ENCODE measurements at regions not wholly inside any gene's neighbourhood (a gene's known extent, or its start where the extent isn't known, plus 50 kb on each side); places are given as distances from the start of the nearest gene placed in this dataset.
"Not testable (repeated sequence)": the region's sequence is repeated elsewhere in the genome, so short reads cannot be mapped to it uniquely, and the experiment has no call there.

- no peak for DNase-seq
Measured at GRCh38 chr2:236835307-236836024, 250.2 kb upstream of the COPS8 start.

DNA sequence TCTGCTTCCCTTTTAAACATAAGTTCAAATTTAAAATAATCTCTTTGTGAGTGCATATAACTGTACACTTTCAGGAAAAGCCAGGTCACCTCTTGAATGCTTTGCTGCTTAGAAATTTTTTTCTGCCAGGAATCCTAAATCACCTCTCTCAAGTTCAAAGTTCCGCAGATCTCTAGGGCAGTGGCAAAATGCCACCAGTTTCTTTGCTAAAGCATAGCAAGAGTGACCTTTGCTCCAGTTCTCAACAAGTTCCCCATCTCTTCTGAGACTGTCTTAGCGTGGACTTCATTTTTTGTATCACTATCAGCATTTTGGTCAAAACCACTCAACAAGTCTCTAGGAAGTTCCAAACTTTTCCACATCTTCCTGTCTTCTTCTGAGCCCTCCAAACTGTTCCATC, 249.7 kb upstream of the COPS8 start:
- DNase-seq, result not testable (repeated sequence)

- DNase-seq, result no peak
Measured at GRCh38 chr2:236840215-236840614, 245.5 kb upstream of the COPS8 start.

DNA sequence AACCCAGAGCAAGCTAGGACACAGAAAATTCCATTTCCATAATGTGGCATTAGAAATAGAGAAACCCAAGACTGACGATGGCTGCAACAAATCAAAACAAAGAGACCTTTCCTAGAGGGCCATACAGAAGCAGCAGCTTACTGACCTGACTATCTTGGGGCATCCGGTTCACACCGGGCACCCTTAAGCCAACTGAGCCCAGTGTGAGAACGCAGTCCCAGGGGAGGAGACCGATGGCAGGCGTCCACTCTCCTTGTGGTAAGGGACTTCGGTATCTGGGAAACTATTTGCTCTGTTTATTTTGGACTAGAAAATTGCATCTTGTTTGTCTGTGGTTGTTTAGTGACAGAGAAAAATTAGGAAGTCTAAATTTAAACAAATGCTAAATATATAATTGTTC, 244.8 kb upstream of the COPS8 start:
- no peak for DNase-seq

- no peak for DNase-seq
Measured at GRCh38 chr2:236841389-236841788, 244.3 kb upstream of the COPS8 start.

DNA sequence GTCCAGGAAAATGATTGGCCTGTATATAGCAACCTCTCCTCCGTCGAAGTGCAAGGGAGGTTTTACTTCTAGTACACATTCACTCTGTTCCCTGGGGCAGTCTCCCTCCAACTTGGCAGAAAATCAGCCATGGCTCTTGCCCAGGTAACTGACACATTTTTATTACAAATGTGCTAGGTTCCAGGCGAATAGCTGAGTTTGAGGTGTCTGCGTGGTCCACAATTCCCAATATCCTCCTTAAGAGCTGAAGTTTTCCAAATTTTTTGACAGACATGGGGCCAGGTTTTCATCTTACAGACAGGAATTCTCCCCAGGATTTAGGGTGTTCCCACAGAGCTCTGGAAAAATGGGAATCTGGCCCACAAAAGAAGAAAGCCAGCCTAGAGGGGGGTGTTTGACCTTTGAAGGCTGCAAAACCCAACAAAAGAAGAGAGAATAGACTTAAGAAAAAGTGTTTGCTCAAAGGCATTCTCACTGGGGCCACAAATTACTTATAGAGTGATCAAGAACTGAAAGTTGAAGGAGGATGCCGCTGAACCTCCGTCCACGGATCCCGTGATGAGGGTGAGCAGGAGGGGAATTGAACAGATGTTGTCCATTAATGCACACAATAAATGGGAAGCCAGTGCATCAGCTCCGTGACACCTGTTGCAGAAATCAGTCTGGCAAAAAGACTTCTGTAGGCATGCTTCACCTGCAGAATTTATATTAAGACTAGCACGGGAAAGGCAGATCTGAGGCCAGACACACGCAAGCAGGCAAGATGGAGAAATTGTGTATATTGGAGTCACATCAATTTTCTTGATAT, 242.3 kb upstream of the COPS8 start:
- DNase-seq, result no peak

- DNase-seq, result no peak
Measured at GRCh38 chr2:236844711-236845110, 241.0 kb upstream of the COPS8 start.

- no peak for DNase-seq
Measured at GRCh38 chr2:236847023-236847422, 238.7 kb upstream of the COPS8 start.

- DNase-seq, result no peak
Measured at GRCh38 chr2:236847538-236848263, 238.0 kb upstream of the COPS8 start.

GRCh38 chr2:236848501-236848900, 237.2 kb upstream of the COPS8 start:
- no peak for DNase-seq

DNA sequence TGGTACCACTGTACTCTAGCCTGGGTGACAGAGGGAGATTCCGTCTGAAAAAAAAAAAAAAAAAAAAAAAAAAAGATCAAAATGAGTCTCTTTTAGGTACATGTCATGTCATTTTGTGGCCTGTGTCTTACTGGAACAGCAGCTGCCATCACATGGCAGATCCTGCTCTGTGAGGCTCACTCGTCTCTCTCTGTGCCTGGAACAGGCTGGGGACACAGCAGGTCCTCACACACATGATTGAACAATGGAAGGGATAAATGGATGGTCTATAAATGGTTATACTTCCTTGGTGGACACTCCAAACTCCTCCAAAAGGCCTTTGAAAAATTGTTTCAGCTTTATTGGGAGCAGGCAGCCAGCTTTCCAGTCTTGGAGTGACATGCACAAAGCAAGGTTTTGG, 236.2 kb upstream of the COPS8 start:
- DNase-seq, result no peak

DNA sequence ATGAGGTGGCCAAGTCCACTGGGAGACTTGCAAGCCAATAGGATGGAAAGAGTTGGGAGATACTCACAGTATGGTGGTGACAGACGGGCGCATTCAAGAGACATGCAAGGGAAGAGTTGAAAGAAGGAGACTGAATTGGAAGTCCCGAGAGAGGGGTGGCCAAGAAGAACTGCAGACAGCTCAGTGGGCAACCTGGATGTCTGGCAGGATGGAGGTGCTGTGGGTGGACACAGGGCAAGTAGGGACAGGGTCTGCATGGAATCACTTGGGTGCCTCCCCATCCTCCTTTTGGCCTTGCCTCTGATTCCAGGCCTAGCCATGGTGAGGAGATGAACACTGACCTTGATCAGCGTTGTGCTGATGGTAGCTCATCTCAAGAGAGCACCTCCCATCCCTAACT, 235.7 kb upstream of the COPS8 start:
- DNase-seq, result no peak

DNA sequence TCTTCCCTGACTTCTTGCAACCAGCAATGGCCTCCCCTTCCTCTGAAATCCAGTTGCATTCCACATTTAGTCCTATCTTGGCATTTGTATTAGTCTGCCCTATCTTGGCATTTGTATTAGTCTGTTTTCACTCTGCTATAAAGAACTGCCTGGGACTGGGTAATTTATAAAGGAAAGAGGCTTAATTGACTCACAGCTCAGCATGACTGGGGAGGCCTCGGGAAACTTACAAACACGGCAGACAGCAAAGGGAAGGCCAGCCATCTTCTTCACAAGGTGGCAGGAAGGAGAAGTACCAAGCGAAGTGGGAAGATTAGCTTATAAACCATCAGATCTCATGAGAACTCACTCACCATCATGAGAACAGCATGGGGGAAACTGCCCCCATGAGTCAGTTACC, 234.5 kb upstream of the COPS8 start:
- DNase-seq, result no peak

DNA sequence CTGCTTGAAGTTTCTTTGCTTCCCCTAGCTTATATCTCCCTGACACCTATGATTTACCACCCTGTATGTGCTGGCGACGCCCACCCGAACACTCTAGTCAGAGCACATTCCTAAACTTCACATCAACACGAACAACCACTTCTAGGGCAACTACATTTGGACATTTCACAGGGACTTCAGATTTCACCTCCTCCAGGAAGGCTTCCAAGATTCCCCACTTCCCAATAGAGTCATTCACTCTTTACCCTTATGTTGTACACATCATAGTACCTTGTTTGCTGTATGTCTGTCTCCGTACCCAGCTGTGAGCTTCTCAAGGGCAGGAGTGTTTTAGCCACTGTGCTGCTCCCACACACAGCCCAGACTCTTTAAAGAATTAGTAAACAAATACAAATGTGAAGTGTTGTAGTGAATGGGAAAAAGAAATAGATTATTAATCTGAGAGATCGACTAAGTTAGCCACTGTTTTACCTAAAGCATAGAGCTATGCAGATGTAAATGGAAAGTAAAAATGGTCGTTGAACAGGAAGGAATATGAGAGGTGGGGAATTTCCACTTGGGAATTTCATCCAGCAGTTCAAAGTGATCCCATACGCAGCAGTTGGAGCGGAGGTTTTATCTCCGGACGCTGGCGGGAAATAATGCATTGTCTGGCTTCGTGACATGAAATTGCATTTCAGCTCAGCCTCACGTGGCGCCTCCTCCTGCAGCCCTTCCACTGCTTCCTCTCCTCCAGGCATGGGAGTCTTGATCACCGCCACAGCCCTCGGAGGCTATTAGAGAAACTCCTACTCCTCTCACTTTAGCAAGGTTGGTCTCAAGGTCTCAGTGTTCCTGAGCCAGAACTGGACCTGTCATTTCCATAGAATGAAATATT, 233.4 kb upstream of the COPS8 start:
- no peak for DNase-seq

DNA sequence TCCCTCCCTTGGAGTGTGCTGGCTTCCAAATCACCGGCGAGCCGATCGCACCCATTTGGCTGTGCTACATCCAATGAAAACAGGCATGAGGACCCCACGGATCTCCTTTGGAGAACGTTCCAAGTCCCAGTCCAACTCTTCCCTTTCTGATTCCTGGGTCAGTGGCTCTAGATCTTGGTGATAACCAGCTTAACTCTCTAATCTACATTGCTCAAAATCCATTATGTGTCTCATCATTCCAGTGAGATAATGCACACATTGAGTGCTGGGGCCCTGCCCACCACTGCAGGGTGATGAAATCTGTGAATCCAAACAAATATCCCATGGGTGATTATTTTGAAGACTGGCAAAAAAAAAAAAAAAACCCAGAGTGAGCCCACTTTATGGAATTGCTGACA, 232.7 kb upstream of the COPS8 start:
- no peak for DNase-seq

- no peak for DNase-seq
Measured at GRCh38 chr2:236853585-236854051, 232.1 kb upstream of the COPS8 start.

- no peak for DNase-seq
Measured at GRCh38 chr2:236855176-236855865, 230.4 kb upstream of the COPS8 start.

- no peak for DNase-seq
Measured at GRCh38 chr2:236855866-236856847, 229.5 kb upstream of the COPS8 start.

DNA sequence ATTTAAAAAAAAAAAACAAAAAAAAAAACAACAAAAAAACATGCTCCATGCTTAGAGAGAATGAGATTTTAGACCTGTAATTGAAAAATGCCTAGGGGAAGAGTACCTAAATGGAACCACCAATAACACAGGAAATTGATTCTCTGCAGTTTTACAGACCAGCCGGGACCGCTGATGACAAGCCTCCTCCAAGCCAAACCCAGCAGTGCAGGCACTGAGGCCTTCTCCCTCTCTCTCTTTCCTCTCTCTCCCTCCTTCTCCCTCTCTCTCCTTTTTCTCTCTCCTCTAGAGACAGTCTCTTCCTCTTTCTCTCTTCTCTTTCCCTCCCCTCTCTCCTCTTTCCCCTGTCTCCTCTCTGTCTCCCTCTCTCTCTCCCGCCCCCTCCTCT, 228.8 kb upstream of the COPS8 start:
- no peak for DNase-seq

GRCh38 chr2:236857246-236857645, 228.4 kb upstream of the COPS8 start:
- no peak for DNase-seq

GRCh38 chr2:236857781-236858180, 227.9 kb upstream of the COPS8 start:
- DNase-seq, result no peak

All from kidney glomerular epithelial cell (primary cell).